ENCODE measurements at regions not wholly inside any gene's neighbourhood (a gene's known extent, or its start where the extent isn't known, plus 50 kb on each side); places are given as distances from the start of the nearest gene placed in this dataset.

DNA sequence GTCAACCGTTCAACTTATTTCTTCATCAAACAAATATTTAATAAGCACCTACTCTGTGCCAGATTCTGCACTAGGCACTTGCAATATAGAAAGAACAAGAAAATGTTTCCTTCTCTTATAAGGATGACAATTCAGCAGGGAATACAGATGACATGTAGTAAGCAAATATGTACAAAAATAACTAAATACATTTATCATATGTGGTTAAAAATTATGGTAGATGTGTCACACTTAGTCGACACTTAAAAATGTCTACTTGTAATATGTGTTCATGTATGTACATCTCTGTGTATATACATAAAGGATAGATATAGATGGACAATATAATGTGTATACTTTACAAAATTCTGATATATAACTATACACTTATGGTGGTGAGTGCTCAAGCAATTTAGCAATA is 417.0 kb upstream of the MEF2C start:
- TF ChIP-seq, protein P1, sequence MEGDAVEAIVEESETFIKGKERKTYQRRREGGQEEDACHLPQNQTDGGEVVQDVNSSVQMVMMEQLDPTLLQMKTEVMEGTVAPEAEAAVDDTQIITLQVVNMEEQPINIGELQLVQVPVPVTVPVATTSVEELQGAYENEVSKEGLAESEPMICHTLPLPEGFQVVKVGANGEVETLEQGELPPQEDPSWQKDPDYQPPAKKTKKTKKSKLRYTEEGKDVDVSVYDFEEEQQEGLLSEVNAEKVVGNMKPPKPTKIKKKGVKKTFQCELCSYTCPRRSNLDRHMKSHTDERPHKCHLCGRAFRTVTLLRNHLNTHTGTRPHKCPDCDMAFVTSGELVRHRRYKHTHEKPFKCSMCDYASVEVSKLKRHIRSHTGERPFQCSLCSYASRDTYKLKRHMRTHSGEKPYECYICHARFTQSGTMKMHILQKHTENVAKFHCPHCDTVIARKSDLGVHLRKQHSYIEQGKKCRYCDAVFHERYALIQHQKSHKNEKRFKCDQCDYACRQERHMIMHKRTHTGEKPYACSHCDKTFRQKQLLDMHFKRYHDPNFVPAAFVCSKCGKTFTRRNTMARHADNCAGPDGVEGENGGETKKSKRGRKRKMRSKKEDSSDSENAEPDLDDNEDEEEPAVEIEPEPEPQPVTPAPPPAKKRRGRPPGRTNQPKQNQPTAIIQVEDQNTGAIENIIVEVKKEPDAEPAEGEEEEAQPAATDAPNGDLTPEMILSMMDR (IDR thresholded peaks at IDR 0.05; ENCODE audit: insufficient read depth, low read depth, low read length) = no peak
- TF ChIP-seq EZH2 (IDR thresholded peaks at IDR 0.05; ENCODE audit: insufficient read depth, low read length) = no peak
